Dedifferentiated amniotic fluid mesenchymal stem cell (primary cell): ENCODE measurements at regions not wholly inside any gene's neighbourhood (a gene's known extent, or its start where the extent isn't known, plus 50 kb on each side); places are given as distances from the start of the nearest gene placed in this dataset.

Source experiments
- DNase-seq: peaks from one replicate; pipeline ENCODE4 v3.0.0-alpha.2; 2016; ENCODE audit errors: extremely low spot score

DNA sequence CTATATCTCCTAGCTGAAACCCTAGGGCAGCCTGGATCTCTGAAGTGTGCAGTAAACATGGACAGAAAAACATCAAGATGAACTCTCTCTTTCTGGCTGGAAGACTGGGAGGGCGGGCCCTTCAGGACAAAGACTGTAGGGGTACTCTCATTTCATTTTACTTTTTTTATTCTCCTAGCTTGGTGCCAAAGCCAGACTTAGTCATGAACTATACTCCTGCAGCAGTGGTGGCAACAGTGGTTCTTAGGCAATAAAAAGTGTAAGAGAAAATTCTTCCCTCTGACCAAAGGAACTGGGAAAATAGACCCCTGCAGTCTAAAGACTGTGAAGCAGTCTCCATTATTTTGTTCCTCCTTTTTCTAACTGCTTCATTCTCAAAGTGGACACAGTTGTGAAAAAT lies 213.8 kb upstream of the JUN start:
- DNase-seq: no peak

DNA sequence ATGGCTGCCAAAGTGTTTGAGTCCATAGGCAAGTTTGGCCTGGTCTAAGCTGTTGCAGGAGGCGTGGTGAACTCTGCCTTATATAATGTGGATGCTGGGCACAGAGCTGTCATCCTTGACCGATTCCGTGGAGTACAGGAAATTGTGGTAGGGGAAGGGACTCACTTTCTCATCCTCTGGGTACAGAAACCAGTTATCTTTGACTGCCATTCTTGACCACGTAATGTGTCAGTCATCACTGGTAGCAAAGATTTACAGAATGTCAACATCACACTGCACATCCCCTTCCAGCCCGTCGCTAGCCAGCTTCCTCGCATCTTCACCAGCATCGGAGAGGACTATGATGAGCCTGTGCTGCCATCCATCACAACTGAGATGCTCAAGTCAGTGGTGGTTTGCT lies 215.8 kb upstream of the JUN start:
- no peak for DNase-seq

DNA sequence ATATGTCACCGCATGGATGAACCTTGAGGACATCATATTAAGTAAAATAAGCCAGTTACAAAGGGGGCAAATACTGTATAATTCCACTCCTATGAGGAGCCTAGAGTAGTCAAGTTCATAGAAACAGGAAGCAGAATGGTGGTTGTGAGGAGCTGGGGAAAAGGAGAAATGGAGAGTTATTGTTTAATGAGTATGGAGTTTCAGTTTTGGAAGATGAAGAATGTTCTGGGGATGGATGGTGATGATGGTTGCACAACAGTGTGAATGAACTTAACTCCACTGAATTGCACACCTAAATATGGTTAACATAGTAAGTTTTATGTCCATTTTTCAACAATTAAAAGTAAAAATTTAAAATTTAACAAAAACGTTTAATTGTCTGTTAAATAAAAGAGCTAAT lies 220.9 kb upstream of the JUN start:
- DNase-seq: no peak

DNA sequence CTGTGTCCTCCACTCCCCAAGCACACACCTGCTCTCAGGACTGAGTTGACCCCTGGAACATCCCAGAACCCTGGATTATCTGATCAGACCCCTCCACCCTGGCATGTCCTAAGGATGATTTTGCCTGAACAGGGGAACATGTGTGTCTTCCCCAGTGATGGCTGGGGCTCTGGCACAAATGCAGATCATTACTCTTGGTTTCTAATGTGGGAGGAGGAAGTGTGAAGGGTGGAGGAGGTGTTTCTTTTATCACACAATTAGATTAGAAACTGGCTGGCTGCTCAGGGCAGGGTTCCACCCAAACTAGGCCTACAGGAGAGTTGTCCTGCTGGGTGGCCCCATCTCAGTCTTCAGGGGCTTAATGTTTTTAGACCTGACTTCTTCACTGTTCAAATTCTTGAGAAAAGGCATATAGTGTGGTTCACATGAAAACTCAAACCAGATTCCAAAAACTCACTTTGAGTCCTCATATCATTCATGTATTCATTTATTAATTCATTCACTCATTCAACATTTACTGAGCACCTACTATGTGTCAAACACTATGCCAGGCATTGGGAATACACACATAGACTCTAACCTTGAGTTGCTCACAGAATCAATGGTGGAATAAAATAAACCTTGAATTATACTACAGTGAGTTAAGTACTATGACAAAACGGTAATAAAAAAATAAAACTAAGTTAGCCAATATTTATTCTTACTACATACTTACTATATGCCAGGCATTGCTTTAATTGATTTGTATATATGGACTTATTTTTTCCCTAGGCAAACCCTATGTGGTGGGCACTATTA lies 221.8 kb upstream of the JUN start:
- no peak for DNase-seq

DNA sequence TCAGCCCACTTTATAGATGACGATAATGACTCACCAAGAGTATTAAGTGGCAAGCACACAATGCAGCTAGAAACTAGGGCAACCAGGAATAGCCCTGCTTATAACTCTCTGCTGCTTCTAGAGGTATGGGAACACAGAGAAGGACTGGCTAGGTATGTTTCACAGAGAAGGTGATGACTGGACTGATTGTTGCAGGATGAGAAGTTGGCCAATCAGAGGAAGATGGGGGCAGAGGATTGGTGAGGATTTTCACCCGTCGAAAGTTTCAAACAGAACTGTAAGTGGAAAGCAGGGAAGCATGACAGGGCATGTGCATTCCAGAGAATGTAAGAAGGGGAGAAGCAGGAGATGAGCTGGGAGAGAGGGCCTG lies 222.4 kb upstream of the JUN start:
- no peak for DNase-seq

DNA sequence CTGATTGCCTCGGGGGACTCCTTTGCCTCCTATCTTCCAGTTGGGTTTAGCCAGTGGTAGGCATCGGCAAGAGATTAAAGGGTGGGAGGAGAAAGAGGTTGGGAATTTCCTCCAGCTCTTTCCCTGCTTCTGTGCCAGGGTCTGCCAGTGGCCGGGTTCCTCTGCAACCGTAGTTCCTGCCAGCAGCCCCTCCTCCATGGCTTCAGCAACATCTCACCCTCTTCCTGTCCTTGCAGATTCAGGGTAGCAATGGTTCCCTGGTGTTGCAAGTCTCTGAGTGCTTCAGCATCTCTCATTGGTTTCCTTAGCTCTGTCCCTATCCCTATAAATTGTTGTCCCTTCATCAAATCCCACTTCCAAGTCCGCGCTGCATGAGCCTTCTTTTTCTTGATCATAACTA lies 223.1 kb upstream of the JUN start:
- DNase-seq: no peak

DNA sequence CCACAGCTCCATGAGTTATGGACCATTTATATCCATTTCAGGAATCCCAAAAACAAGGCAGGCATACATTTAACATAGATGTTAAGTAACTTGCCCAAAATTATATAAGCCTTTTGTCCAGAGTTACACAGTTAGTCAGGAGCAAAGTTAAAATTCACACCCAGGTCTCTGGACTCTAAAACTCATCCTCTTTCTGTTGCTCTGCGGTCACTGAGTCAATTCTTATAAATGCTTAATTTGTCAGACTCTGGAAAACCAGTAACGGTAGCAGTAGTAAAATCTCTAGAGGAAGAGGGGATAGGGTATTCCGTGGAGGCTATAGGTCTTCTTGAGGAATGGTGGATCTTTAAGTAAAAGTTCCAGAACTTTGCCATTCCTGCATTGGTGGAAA lies 223.6 kb upstream of the JUN start:
- DNase-seq: no peak

DNA sequence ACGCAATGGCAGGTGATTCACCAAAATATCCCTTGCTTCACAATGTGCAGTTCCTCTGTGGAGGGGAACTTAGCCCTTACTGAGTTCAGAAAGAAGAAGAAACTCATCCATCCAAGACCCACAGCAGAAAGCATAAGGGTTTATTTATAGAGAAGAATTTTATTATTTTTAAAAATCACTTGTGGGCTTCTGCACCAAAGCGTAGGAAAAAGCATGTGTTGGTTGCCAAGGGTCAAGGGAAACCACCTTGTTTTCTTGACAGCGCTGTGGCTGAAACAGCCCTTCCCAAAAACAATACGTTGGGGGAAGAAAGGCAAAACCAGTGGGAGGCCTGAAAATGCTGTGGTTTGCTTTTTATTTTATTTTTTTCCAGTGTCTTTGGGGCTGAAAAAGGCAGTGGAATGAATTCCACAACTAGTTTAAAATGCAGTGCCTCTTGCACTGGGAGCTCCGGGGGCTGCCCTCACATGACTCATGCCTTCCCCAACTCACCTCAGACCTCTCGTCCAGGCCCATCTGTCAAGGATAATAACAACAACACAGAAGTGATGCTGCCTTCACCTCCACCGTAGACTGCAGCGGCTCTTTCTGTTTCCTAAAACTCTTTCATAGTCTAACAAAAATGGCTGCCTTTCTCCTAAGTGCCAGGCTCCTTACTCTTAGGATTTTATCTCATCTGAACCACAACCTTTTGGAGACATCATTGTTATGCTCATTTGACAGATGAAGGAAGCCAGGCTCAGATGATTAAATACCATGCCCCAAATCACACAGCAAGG lies 224.2 kb upstream of the JUN start:
- DNase-seq: no peak

DNA sequence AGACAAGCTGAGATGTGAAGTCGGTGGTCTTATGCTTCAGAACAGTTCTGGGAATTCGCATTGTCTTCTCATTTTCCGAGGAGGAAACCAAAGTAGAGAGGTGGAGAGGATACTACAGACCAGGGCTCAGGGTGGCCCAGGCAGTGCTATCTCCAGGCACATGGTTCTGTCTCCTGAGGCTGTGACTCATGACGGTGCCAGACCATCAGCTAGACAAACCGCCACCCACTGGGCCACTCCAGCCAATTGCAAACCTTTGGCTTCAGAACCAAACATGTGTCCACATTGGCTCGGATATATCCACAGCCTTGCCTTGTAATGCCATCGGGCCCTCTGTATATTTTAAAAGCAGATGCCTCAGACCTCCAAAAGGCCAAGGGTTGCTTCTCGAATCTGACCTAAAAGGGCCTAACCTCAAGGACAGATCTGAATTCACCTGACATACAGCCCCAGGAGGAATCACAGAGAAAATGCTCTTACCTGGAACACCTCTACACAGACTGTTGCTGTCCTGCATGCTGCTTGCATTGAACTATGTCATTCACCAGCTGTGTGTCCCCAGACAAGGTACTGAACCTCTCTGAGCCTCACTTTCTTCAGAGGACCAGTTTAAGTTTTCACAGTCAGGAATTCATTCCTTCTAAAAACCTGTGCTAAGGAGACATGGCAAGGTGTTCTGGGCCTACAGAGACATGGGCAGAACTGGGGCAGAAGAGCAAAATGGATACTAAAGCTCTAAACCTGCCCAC lies 224.9 kb upstream of the JUN start:
- no peak for DNase-seq

DNA sequence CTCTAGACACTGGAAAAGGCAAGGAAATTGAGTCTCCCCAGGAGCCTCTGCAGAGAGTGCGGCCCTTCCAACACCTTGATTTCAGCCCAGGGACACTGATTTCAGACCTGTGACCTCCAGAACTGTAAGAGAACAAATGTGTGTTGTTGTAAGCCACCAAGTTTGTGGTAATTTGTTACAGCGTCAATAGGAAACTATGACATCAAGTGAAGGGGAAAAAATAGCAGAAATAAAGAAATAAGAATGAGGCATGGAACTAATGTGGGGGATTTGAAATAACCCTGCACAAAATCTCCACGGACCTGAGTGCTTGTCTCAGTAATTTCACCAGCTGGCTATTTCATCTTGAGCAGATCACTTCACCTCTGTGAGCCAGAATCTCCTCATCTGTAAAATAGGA lies 227.8 kb upstream of the JUN start:
- DNase-seq: no peak

DNA sequence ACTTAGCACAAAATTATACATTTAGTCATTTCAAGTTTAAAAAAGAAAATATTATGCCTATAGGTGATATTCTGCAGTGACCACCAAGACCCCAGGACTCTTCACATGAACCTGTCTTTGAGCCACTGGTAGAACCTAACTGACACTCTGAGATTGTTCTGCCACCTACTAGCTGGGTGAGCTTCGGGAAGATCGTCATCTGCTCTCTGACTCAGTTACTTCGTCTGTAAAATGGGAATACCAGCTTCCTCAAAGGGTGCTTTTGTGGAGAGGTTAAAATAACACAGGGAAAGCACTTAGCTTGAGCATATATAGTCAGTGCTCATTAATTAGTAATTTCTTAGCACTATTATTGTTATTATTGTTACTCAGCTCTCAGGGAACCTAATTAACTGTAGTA lies 228.5 kb upstream of the JUN start:
- DNase-seq: no peak

DNA sequence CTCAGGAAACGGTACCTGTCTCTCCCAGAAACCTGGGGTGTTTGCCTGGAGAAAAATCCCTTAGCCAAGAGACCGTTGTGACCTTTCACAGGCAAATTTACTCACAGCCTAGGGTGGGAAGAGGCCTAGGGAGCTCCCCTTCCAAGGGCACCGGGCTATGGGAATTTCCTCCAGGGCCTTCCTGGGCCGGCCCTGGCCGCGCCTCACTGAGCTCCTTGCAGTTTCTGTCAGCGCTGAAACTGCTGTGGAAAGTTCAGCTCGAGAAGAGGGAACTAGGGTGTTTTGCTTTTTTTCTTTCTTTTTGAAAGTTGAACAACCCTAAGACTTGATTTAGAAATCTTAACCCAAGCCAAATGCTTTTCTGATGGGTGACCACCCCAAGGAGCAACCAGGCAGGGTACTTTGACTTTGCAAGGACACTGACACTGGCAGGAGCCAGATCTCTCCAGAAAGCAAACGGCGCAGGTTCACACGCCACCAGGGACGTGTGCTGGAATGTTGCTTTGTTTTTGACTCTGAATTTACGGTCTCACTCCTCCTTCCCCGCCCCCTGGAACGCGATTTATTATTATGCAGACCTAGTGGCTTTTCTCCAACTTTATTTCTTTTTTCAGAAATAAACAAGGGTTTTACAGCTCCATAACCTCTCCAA lies 229.6 kb upstream of the JUN start:
- no peak for DNase-seq

DNA sequence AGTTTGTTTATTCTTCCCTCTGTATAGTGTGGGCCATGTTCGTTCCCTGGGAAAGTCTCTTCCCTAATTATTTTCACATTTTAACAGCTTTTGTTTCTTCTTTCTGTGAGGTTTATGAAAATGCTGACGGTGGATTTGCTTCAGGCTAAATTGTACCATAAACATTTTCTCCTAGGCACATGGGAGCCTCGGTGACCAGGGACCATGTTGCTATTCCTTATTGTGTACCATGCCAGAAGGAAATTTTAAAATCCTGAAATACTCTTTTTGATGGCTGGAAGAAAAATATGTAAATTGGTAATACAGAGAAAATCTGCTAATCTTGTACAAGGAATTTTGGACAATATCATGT lies 230.1 kb upstream of the JUN start:
- DNase-seq: no peak

DNA sequence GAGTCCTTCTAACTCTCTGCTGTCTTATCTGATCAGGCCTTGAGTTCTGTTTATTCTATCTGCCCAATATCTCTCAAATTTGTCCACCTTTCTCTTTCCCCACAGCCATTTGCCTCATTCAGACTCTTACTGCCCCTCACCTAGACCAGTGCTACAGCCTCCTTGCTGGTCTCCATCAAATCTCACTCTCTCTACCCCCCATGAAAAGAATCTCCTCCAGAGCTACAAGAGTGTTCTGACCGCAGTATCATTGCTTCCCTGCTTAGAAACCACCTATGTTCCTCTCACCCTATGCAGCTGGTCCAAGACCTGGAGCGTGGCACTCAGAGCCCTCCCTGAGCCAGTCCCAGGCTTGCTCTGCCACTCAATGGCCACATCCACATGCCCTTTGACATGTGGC lies 231.0 kb upstream of the JUN start:
- no peak for DNase-seq

DNA sequence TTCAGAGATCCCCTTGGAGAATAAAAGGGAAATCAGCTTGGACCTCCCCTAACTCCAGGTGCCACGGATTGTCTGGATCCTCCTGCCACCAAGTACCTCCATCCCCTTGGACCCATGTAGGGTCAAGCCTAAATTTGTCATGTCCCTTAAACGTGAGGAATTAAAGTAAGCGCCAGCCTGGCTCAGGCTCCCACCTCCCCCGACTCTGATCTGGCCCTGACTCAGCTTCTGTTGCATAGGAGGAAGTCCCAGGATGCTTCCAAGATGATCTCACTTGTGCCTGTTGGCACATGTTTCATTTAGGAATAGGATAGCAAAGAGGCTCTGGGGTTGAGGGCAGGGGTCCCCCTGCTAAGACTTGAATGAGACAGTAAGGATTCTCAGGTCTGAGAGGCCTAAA lies 231.9 kb upstream of the JUN start:
- peak; percentile 46 for DNase-seq

DNA sequence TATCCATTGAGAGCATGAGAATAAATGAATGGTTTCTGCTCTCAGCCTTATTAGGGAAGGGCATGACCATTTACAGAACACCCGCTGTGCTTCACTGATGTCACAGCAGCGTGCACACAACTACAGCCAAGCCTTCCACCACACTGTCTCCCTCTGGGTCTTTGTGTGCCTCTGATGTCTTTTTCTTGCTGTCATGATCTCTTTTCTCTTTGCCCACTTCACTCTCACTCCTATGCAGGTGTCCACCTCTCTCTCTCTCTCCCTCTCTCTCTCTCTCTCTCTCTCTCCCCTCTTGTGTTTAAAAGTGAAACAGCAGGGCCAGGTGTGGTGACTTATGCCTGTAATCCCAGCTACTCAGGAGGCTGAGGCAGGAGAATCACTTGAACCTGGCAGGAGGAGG lies 232.5 kb upstream of the JUN start:
- no peak for DNase-seq

DNA sequence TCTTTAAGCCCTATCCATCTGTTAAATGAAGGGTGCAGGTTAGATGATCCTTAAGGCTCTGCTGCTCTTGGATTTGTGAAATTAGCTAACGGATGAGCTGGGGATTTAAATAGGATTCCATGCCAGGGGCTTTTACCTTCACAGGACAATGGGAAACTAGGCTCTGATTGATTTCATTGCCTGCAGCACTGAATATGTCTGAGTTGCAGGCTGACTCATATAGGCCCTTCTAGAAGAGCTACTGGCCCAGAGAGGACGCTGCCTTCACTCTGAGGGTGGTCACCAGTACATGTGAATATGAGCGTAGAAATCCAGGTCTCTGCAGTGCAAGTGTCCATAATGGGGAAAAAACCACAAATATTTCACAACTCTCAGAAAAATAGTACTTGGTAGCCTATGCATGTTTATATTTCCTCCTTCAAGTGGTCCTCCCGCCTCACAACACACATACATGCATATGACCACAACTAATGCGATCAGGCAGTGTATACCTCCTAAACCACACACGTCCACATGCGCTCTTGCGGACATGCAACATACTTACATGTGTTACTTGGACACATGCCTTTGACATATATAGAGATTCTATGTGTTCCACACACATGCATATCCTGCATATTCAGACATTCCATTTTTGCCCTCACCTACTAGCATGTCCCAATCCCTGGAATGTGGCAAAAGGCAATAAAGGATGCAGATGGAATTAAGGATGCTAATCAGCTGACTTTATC lies 233.8 kb upstream of the JUN start:
- no peak for DNase-seq

DNA sequence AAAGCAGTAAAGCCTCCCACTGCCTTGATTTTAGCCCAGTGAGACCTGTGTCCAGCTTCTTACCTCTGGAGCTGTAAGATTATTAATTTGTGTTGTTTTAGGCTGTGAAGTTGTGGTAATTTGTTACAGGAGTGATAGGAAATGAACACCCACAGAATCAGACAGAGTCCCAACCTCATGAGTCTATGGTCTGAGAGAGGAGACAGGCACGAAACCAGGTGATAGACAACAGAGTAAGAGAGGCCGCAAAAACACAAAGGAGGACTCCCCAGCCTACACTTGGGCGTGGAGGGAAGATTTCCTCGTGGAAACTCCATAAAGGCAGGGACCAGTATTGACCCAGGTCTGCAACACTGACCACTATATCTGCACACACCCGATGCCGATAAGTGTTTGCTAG lies 234.6 kb upstream of the JUN start:
- no peak for DNase-seq

DNA sequence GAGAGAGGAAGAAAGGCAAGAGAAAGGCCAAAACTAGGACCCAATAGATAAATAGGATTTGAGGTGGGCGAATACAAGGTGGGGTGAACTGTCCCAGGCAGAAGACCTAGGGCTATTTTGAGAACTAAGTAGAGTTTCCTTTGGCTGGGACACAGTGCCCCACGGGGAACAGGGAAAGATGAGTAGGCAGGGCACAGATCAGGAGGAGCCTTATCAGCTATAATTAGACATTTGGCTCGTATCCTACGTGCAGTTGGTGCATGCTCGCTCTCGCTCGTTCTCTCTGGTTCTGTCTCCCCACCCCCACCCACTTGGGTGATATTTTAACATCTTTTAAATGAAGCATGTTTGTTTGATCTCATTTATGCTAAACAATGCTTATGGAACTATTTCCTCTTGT lies 235.0 kb upstream of the JUN start:
- DNase-seq: no peak

DNA sequence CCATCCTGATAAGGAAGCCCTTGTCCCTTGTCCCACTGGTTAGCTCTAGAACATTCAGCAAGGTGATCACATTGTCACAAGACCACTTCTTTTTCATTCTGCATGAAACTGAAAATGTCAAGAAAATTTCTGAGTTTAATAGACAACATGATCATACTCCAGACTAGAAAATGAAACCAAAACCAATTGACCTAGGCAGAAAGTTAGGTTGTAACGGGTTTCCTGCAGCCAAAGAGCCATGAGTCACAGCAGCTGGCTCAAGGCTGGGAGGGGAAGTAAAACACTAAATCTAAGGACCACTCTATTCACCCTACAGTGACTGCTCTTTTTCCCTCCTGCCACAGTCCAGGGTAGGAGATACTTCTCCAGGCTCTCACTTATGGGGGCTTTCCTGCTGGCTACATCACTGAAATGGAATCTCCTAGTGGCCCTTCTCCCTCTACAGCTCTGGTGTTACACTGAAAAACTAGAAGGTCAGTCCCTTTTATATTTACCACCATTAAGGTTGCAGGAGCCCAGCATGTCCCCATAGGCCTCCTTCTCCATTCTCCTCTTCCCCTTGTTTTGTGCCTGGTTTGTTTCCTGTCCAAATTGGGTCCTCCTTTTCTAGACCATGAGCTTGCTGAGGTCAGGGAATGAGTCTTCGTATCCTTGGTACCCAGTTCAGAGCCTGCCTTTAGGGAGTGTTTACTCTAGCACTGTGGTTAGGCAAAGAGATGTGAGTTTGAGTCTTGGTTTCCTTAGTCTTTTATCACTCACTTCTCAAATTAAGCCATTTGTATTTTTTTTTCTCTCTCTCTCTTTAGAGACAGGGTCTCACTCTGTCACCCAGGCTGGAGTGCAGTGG lies 236.5 kb upstream of the JUN start:
- DNase-seq: peak; percentile 40

DNA sequence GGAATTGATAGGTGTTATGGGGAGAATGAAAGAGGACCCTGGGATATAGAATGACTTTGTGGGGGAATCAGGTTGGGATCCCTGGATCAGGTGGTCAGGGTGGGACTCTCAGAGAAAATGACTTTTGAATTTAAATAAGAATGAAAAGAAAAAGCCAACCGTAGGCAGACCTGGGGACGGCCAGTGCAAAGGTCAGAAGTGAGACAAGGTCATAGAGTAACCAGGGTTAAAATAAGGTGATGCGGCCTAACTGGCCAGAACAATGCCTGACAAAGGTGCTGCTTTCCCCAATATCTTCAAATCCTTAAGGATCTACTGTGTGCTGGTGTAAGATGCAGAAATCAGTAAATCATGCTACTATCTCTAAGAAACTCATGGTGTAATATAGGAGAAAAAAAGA lies 238.4 kb upstream of the JUN start:
- DNase-seq: no peak
